ENCODE measurements at regions not wholly inside any gene's neighbourhood (a gene's known extent, or its start where the extent isn't known, plus 50 kb on each side); places are given as distances from the start of the nearest gene placed in this dataset.

- TF ChIP-seq CTCF (IDR thresholded peaks at IDR 0.05) (no peak), POLR2A (IDR thresholded peaks at IDR 0.05) (no peak)
- intact Hi-C loops (cut with DNase I; ENCODE audit: low total_unique reads), result no loop called here
- DNase-seq (ENCODE audit: low spot score in 2 of 2), result no peak
- 43 to 51% methylated on average over 10 of the region's 10 CpGs for WGBS, 2 donors
- H3K4me3 ChIP-seq (ENCODE audit: low read depth, poor library complexity, severe bottlenecking), result no peak overlapping the region
Measured at GRCh38 chr14:89572596-89573398, 155.8 kb upstream of the FOXN3 start.

GRCh38 chr14:89571491-89571890 is 154.5 kb upstream of the FOXN3 start:
- WGBS, 2 donors, result 58 to 68% methylated on average over 1 of the region's 1 CpG
- intact Hi-C loops (cut with DNase I; ENCODE audit: low total_unique reads), result no loop called here
- no peak for TF ChIP-seq CTCF (IDR thresholded peaks at IDR 0.05)
- no peak for TF ChIP-seq POLR2A (IDR thresholded peaks at IDR 0.05)
- H3K4me3 ChIP-seq (ENCODE audit: low read depth, poor library complexity, severe bottlenecking), result no peak overlapping the region
- no peak for DNase-seq (ENCODE audit: low spot score in 2 of 2)

- no peak for DNase-seq (ENCODE audit: low spot score in 2 of 2)
- H3K4me3 ChIP-seq (ENCODE audit: low read depth, poor library complexity, severe bottlenecking), result no peak overlapping the region
- TF ChIP-seq CTCF (IDR thresholded peaks at IDR 0.05) (no peak), POLR2A (IDR thresholded peaks at IDR 0.05) (no peak)
- intact Hi-C loops (cut with DNase I; ENCODE audit: low total_unique reads), result no loop called here
- WGBS, 2 donors, result 88 to 92% methylated on average over 3 of the region's 3 CpGs
Measured at GRCh38 chr14:89566644-89567415, 149.8 kb upstream of the FOXN3 start.

- no peak for DNase-seq (ENCODE audit: low spot score in 2 of 2)
- intact Hi-C loops (cut with DNase I; ENCODE audit: low total_unique reads), result no loop called here
- no peak for TF ChIP-seq POLR2A (IDR thresholded peaks at IDR 0.05)
- no peak for TF ChIP-seq CTCF (IDR thresholded peaks at IDR 0.05)
- H3K4me3 ChIP-seq (ENCODE audit: low read depth, poor library complexity, severe bottlenecking), result no peak overlapping the region
- WGBS, 2 donors, result 69 to 79% methylated on average over 5 of the region's 5 CpGs
Measured at GRCh38 chr14:89566180-89566579, 149.1 kb upstream of the FOXN3 start.

GRCh38 chr14:89565607-89566006 is 148.6 kb upstream of the FOXN3 start:
- H3K4me3 ChIP-seq (ENCODE audit: low read depth, poor library complexity, severe bottlenecking), result no peak overlapping the region
- intact Hi-C loops (cut with DNase I; ENCODE audit: low total_unique reads), result no loop called here
- DNase-seq (ENCODE audit: low spot score in 2 of 2), result no peak
- 80% methylated on average over 5 of the region's 5 CpGs for WGBS, 2 donors
- TF ChIP-seq POLR2A (IDR thresholded peaks at IDR 0.05) (no peak), CTCF (IDR thresholded peaks at IDR 0.05) (no peak)
